Activated naive CD4-positive, alpha-beta T cell treated with anti-CD3 and anti-CD28 coated beads for 36 hours (primary cell): ENCODE measurements at regions not wholly inside any gene's neighbourhood (a gene's known extent, or its start where the extent isn't known, plus 50 kb on each side); places are given as distances from the start of the nearest gene placed in this dataset.

Experiments
- CTCF ChIA-PET: fragments of 350-600 bp; sonication (Branson Sonifier 250); formaldehyde crosslinking; loops from one replicate; lab custom pipeline; 2021; ENCODE audit warnings: antibody characterized with exemption; lab: Charles Lee
- DNase-seq: peaks from one replicate; pipeline ENCODE4 v3.0.0-alpha.2; 2020
- H3K27ac Mint-ChIP-seq: one replicate; pipeline ENCODE4 v1.8.0; 2021; ENCODE audit warnings: mild to moderate bottlenecking, mixed read lengths
- H3K27me3 Mint-ChIP-seq: one replicate; pipeline ENCODE4 v1.8.0; 2021; ENCODE audit warnings: low read depth, mixed read lengths
- H3K36me3 Mint-ChIP-seq: one replicate; pipeline ENCODE4 v1.8.0; 2021; ENCODE audit warnings: low read depth, mixed read lengths
- H3K4me1 Mint-ChIP-seq: one replicate; pipeline ENCODE4 v1.8.0; 2021; ENCODE audit warnings: low read depth, mixed read lengths
- H3K4me3 Mint-ChIP-seq: one replicate; pipeline ENCODE4 v1.8.0; 2021; ENCODE audit warnings: mild to moderate bottlenecking, moderate library complexity, mixed read lengths
- H3K9me3 Mint-ChIP-seq: one replicate; pipeline ENCODE4 v1.8.0; 2021; ENCODE audit warnings: mixed read lengths
- intact Hi-C: fragments of 100-400 bp; cut with micrococcal nuclease; formaldehyde crosslinking; loops from one replicate; pipeline ENCODE4 v1.15.1; 2023

- intact Hi-C loops = no loop called here
These were observed 158.9 kb downstream of the IRX5 start for GRCh38 chr16:55089600-55089999.

GRCh38 chr16:55091213-55091870, 160.7 kb downstream of the IRX5 start:
- H3K4me1 Mint-ChIP-seq = no peaks in the 10 kb centered on the region
- no peak for DNase-seq
- CTCF ChIA-PET = no interaction called here
- no peak overlapping the region for H3K4me3 Mint-ChIP-seq
- H3K9me3 Mint-ChIP-seq = peaks cover 4% of the 10 kb centered on the region
- no peak overlapping the region for H3K27ac Mint-ChIP-seq
- H3K36me3 Mint-ChIP-seq = no peaks in the 10 kb centered on the region
- intact Hi-C loops = no loop called here
- H3K27me3 Mint-ChIP-seq = no peaks in the 10 kb centered on the region

More at GRCh38 chr16:55089600-55089999, 158.9 kb downstream of the IRX5 start:
- Mint-ChIP-seq H3K4me1 (no peaks in the 10 kb centered on the region), H3K9me3 (peaks cover under 1% of the 10 kb centered on the region), H3K4me3 (no peak overlapping the region), H3K27ac (no peak overlapping the region), H3K27me3 (no peaks in the 10 kb centered on the region), H3K36me3 (no peaks in the 10 kb centered on the region)
- CTCF ChIA-PET = no interaction called here
- no peak for DNase-seq

DNA sequence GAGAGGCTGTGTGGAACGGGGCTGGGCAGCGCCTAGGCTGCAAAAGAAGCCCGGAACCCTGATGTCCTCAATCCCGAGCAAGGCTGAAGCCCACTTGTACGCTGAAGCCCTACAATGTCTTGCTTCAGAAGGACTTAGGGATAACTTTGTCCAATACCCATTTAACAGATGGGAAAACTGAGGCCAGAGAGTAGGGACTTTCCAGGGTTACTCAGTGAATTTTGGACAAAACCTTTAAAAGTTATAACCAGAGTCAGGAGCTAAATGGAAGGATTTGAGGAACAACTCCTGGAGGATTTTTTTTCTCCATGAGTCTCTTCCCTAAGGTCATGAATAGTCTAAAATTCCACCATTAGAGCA, 161.2 kb downstream of the IRX5 start:
- Mint-ChIP-seq H3K4me1 (no peaks in the 10 kb centered on the region), H3K4me3 (no peak overlapping the region), H3K9me3 (peaks cover 4% of the 10 kb centered on the region), H3K27ac (no peak overlapping the region), H3K36me3 (no peaks in the 10 kb centered on the region), H3K27me3 (no peaks in the 10 kb centered on the region)
- CTCF ChIA-PET = no interaction called here
- intact Hi-C loops = no loop called here
- no peak for DNase-seq

DNA sequence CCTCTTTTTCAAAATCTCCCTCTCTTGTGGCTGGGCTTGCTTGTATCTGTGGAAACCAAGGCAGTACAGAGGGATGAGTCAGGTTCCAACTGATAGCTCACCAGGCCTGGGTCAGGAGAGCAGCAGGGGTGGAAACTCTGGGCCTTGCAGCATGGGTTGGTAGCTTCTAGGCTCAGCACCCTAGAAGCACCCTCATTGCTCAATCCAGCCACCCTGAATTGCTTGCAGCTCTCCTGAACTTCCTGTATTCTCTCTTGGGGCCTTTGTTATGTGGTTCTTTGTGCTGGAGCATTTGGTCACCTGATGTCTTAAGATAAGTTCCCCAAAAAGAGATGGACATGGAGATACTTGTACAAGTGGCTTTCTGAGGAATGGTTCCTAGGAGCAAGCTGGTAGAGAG, 169.4 kb downstream of the IRX5 start:
- Mint-ChIP-seq H3K4me1 (no peaks in the 10 kb centered on the region), H3K36me3 (no peaks in the 10 kb centered on the region), H3K27me3 (no peaks in the 10 kb centered on the region), H3K4me3 (no peak overlapping the region), H3K27ac (no peak overlapping the region), H3K9me3 (peaks cover 7% of the 10 kb centered on the region)
- intact Hi-C loops = no loop called here
- DNase-seq = no peak
- CTCF ChIA-PET = no interaction called here

- H3K27ac Mint-ChIP-seq = no peak overlapping the region
- no peak overlapping the region for H3K4me3 Mint-ChIP-seq
- no peaks in the 10 kb centered on the region for H3K27me3 Mint-ChIP-seq
- H3K36me3 Mint-ChIP-seq = no peaks in the 10 kb centered on the region
- DNase-seq = no peak
- peaks cover 7% of the 10 kb centered on the region for H3K9me3 Mint-ChIP-seq
- intact Hi-C loops = no loop called here
- no peaks in the 10 kb centered on the region for H3K4me1 Mint-ChIP-seq
- CTCF ChIA-PET = no interaction called here
These were observed 170.4 kb downstream of the IRX5 start for GRCh38 chr16:55101026-55101425.

- Mint-ChIP-seq H3K9me3 (peaks cover 7% of the 10 kb centered on the region), H3K27me3 (peaks cover 2% of the 10 kb centered on the region), H3K4me1 (no peaks in the 10 kb centered on the region), H3K27ac (no peak overlapping the region), H3K36me3 (no peaks in the 10 kb centered on the region), H3K4me3 (no peak overlapping the region)
- intact Hi-C loops = no loop called here
- CTCF ChIA-PET = no interaction called here
- DNase-seq = no peak
These were observed 171.4 kb downstream of the IRX5 start for GRCh38 chr16:55102077-55102476.

DNA sequence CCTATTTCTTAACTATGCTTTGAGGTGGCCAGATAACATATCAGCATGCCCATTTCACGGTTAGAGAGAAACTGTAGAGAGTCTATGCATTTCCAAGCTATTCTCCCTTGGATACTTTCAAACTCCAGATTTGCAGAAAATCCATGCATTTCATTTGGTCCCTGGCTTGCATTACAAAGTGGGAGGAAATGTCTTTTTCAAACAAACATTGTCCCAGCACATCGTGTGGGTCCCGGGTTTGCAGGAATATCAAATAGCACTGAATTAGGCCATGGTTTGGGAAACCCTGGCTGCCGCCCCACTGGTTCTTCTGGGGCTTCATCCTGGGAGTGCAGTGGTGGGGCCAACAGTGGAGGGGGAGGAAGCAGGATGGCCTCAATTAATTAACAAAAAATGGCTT, 171.9 kb downstream of the IRX5 start:
- H3K27ac Mint-ChIP-seq = peak overlapping the region; percentile 13
- peaks cover 7% of the 10 kb centered on the region for H3K9me3 Mint-ChIP-seq
- intact Hi-C loops = no loop called here
- CTCF ChIA-PET = no interaction called here
- H3K27me3 Mint-ChIP-seq = peaks cover 2% of the 10 kb centered on the region
- H3K36me3 Mint-ChIP-seq = no peaks in the 10 kb centered on the region
- no peaks in the 10 kb centered on the region for H3K4me1 Mint-ChIP-seq
- no peak overlapping the region for H3K4me3 Mint-ChIP-seq
- DNase-seq = no peak

DNA sequence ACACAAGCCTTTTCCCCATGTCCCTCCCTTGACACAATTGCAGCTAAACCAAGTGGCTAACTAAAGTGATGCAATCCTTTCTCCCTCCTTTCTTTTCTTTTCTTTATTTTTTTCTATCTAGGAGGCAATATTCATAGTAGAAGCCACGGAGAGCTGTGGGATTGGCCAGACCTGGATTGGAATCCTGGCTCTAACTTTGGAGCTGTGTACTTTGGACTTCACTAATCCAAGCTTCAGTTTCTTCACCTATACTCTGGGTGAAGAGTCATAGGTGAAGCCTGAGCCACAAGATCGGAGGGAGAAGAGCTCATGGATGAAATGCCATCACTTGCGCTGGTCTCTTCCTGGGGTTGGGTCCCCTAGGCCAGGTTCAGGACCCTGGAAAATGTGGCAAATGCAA, 177.2 kb downstream of the IRX5 start:
- Mint-ChIP-seq H3K27ac (no peak overlapping the region), H3K4me3 (no peak overlapping the region), H3K27me3 (peaks cover 2% of the 10 kb centered on the region), H3K9me3 (no peaks in the 10 kb centered on the region), H3K36me3 (no peaks in the 10 kb centered on the region), H3K4me1 (no peaks in the 10 kb centered on the region)
- intact Hi-C loops = no loop called here
- CTCF ChIA-PET = no interaction called here
- DNase-seq = no peak

DNA sequence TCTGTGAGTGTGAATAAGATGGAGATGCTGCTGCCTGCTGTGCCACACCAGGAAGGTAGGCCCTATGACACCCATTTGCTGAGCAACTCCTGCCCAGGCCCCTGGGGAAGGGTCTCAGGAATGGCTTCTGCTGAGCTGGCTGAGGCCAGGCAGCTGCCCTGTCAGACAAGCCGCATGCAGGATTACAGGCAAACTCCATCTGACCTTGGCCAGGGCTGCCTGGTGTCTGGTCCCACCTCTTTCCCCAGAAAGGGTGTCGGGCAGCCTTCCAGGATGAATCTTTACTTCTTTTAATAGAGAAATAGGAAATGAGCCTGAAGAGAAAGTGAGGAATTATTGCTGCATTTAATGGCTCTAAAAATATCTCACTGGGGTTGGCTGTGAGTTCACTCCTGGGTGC, 182.5 kb downstream of the IRX5 start:
- no peak overlapping the region for H3K27ac Mint-ChIP-seq
- no peaks in the 10 kb centered on the region for H3K36me3 Mint-ChIP-seq
- no peak for DNase-seq
- CTCF ChIA-PET = no interaction called here
- no peaks in the 10 kb centered on the region for H3K4me1 Mint-ChIP-seq
- no peaks in the 10 kb centered on the region for H3K9me3 Mint-ChIP-seq
- intact Hi-C loops = no loop called here
- H3K4me3 Mint-ChIP-seq = no peak overlapping the region
- H3K27me3 Mint-ChIP-seq = no peaks in the 10 kb centered on the region

GRCh38 chr16:55115506-55115905, 184.8 kb downstream of the IRX5 start:
- H3K4me3 Mint-ChIP-seq = no peak overlapping the region
- intact Hi-C loops = no loop called here
- H3K4me1 Mint-ChIP-seq = no peaks in the 10 kb centered on the region
- no peaks in the 10 kb centered on the region for H3K9me3 Mint-ChIP-seq
- H3K36me3 Mint-ChIP-seq = no peaks in the 10 kb centered on the region
- CTCF ChIA-PET = no interaction called here
- no peak for DNase-seq
- no peak overlapping the region for H3K27ac Mint-ChIP-seq
- H3K27me3 Mint-ChIP-seq = no peaks in the 10 kb centered on the region

GRCh38 chr16:55116165-55116920, 185.7 kb downstream of the IRX5 start:
- no peak overlapping the region for H3K4me3 Mint-ChIP-seq
- no peaks in the 10 kb centered on the region for H3K9me3 Mint-ChIP-seq
- intact Hi-C loops = no loop called here
- CTCF ChIA-PET = no interaction called here
- H3K27me3 Mint-ChIP-seq = peaks cover 3% of the 10 kb centered on the region
- H3K4me1 Mint-ChIP-seq = no peaks in the 10 kb centered on the region
- H3K36me3 Mint-ChIP-seq = no peaks in the 10 kb centered on the region
- H3K27ac Mint-ChIP-seq = no peak overlapping the region
- no peak for DNase-seq

DNA sequence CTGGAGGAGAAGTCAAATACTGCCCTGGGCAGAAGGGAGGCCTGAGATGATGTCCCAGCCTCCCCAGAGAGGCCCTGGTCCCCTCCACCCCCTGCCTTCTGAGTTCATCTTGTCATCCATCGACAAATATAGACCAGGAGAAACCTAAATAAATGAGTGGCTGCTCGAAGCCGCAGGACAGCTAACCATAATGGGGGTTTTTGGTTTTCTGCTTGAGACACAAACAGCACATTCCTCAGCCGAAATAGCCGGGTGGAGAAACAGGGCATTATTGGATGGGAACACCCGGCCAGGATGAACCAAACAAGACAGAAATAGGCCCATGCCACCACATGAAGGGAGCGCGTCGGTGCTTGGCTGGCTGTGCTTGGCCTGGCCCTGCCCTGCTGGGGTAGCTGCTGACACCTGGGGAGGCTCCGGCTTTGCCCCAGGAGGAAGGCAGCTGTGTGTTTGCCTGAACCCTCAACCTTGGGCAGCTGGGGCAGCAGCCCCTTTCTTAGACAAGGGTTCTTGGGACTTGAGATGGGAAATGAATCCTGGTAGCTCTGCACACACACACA, 188.1 kb downstream of the IRX5 start:
- intact Hi-C loops = no loop called here
- no peak for DNase-seq
- Mint-ChIP-seq H3K27ac (no peak overlapping the region), H3K4me3 (no peak overlapping the region), H3K9me3 (peaks cover 2% of the 10 kb centered on the region), H3K36me3 (no peaks in the 10 kb centered on the region), H3K27me3 (peaks cover 3% of the 10 kb centered on the region), H3K4me1 (no peaks in the 10 kb centered on the region)
- CTCF ChIA-PET = no interaction called here

- CTCF ChIA-PET = no interaction called here
- DNase-seq = no peak
- no peak overlapping the region for H3K27ac Mint-ChIP-seq
- peaks cover 2% of the 10 kb centered on the region for H3K9me3 Mint-ChIP-seq
- H3K27me3 Mint-ChIP-seq = peaks cover 3% of the 10 kb centered on the region
- H3K4me1 Mint-ChIP-seq = no peaks in the 10 kb centered on the region
- no peak overlapping the region for H3K4me3 Mint-ChIP-seq
- intact Hi-C loops = no loop called here
- no peaks in the 10 kb centered on the region for H3K36me3 Mint-ChIP-seq
These were observed 189.7 kb downstream of the IRX5 start for GRCh38 chr16:55120408-55120807.
